ENCODE measurements at regions not wholly inside any gene's neighbourhood (a gene's known extent, or its start where the extent isn't known, plus 50 kb on each side); places are given as distances from the start of the nearest gene placed in this dataset.
"Not testable (repeated sequence)": the region's sequence is repeated elsewhere in the genome, so short reads cannot be mapped to it uniquely, and the experiment has no call there.

GRCh38 chr6:144360401-144360800 lies 75.3 kb downstream of the UTRN start:
- no peak for DNase-seq

GRCh38 chr6:144361016-144361415 lies 75.9 kb downstream of the UTRN start:
- DNase-seq = no peak

GRCh38 chr6:144362042-144363018 lies 77.2 kb downstream of the UTRN start:
- no peak for DNase-seq

GRCh38 chr6:144364208-144364720 lies 79.1 kb downstream of the UTRN start:
- DNase-seq = no peak

GRCh38 chr6:144364782-144365181 lies 79.6 kb downstream of the UTRN start:
- no peak for DNase-seq

GRCh38 chr6:144365271-144365670 lies 80.1 kb downstream of the UTRN start:
- DNase-seq = no peak

GRCh38 chr6:144369696-144370095 lies 84.6 kb downstream of the UTRN start:
- DNase-seq = not testable (repeated sequence)

- DNase-seq = no peak
These were observed 87.0 kb downstream of the UTRN start for GRCh38 chr6:144372116-144372515.

- no peak for DNase-seq
These were observed 87.8 kb downstream of the UTRN start for GRCh38 chr6:144372611-144373594.

- not testable (repeated sequence) for DNase-seq
These were observed 89.4 kb downstream of the UTRN start for GRCh38 chr6:144374525-144374924.

GRCh38 chr6:144377586-144378210 lies 92.6 kb downstream of the UTRN start:
- no peak for DNase-seq

GRCh38 chr6:144378437-144378836 lies 93.3 kb downstream of the UTRN start:
- no peak for DNase-seq

GRCh38 chr6:144379356-144379755 lies 94.2 kb downstream of the UTRN start:
- DNase-seq = no peak

- not testable (repeated sequence) for DNase-seq
These were observed 96.4 kb downstream of the UTRN start for GRCh38 chr6:144381499-144381898.

GRCh38 chr6:144383336-144383735 lies 98.2 kb downstream of the UTRN start:
- DNase-seq = no peak

- DNase-seq = no peak
These were observed 99.3 kb downstream of the UTRN start for GRCh38 chr6:144384427-144384826.

- not testable (repeated sequence) for DNase-seq
These were observed 104.3 kb downstream of the UTRN start for GRCh38 chr6:144389474-144389873.

GRCh38 chr6:144390202-144390601 lies 105.1 kb downstream of the UTRN start:
- no peak for DNase-seq

GRCh38 chr6:144390886-144391285 lies 105.8 kb downstream of the UTRN start:
- no peak for DNase-seq

- no peak for DNase-seq
These were observed 107.4 kb downstream of the UTRN start for GRCh38 chr6:144392536-144392935.

- no peak for DNase-seq
These were observed 109.1 kb downstream of the UTRN start for GRCh38 chr6:144394210-144394609.

GRCh38 chr6:144395014-144395413 lies 109.9 kb downstream of the UTRN start:
- no peak for DNase-seq

GRCh38 chr6:144395826-144396225 lies 110.7 kb downstream of the UTRN start:
- no peak for DNase-seq

Data from SHP77 treated with DMSO at 0.1 percent for 48 hours (cell line).